ENCODE measurements at regions not wholly inside any gene's neighbourhood (a gene's known extent, or its start where the extent isn't known, plus 50 kb on each side); places are given as distances from the start of the nearest gene placed in this dataset.
"Not testable (repeated sequence)": the region's sequence is repeated elsewhere in the genome, so short reads cannot be mapped to it uniquely, and the experiment has no call there.

GRCh38 chr1:38500891-38501290 lies 358.7 kb downstream of the RRAGC start:
- no peak for DNase-seq (ENCODE audit: low read depth)

GRCh38 chr1:38500352-38500751 lies 359.2 kb downstream of the RRAGC start:
- DNase-seq (ENCODE audit: low read depth) = no peak

GRCh38 chr1:38498686-38499085 lies 360.9 kb downstream of the RRAGC start:
- no peak for DNase-seq (ENCODE audit: low read depth)

- no peak for DNase-seq (ENCODE audit: low read depth)
These were observed 361.5 kb downstream of the RRAGC start for GRCh38 chr1:38497921-38498656.

- not testable (repeated sequence) for DNase-seq (ENCODE audit: low read depth)
These were observed 366.3 kb downstream of the RRAGC start for GRCh38 chr1:38493306-38493705.

- DNase-seq (ENCODE audit: low read depth) = peak; percentile 26
These were observed 369.7 kb downstream of the RRAGC start for GRCh38 chr1:38489844-38490270.

GRCh38 chr1:38488162-38488898 lies 371.2 kb downstream of the RRAGC start:
- no peak for DNase-seq (ENCODE audit: low read depth)

GRCh38 chr1:38487396-38487795 lies 372.2 kb downstream of the RRAGC start:
- no peak for DNase-seq (ENCODE audit: low read depth)

GRCh38 chr1:38486085-38486484 lies 373.5 kb downstream of the RRAGC start:
- DNase-seq (ENCODE audit: low read depth) = no peak

- no peak for DNase-seq (ENCODE audit: low read depth)
These were observed 377.4 kb downstream of the RRAGC start for GRCh38 chr1:38481871-38482826.

- not testable (repeated sequence) for DNase-seq (ENCODE audit: low read depth)
These were observed 379.9 kb downstream of the RRAGC start for GRCh38 chr1:38479662-38480061.

GRCh38 chr1:38477811-38478210 lies 381.8 kb downstream of the RRAGC start:
- no peak for DNase-seq (ENCODE audit: low read depth)

GRCh38 chr1:38476850-38477178 lies 382.8 kb downstream of the RRAGC start:
- no peak for DNase-seq (ENCODE audit: low read depth)

GRCh38 chr1:38476111-38476849 lies 383.3 kb downstream of the RRAGC start:
- no peak for DNase-seq (ENCODE audit: low read depth)

GRCh38 chr1:38475624-38476005 lies 384.0 kb downstream of the RRAGC start:
- DNase-seq (ENCODE audit: low read depth) = no peak

GRCh38 chr1:38474738-38475623 lies 384.6 kb downstream of the RRAGC start:
- DNase-seq (ENCODE audit: low read depth) = no peak

- no peak for DNase-seq (ENCODE audit: low read depth)
These were observed 393.1 kb downstream of the RRAGC start for GRCh38 chr1:38466487-38466886.

- DNase-seq (ENCODE audit: low read depth) = no peak
These were observed 394.1 kb downstream of the RRAGC start for GRCh38 chr1:38465460-38465859.

GRCh38 chr1:38464071-38464661 lies 395.4 kb downstream of the RRAGC start:
- DNase-seq (ENCODE audit: low read depth) = no peak

- DNase-seq (ENCODE audit: low read depth) = no peak
These were observed 396.5 kb downstream of the RRAGC start for GRCh38 chr1:38463074-38463473.

- DNase-seq (ENCODE audit: low read depth) = no peak
These were observed 403.1 kb downstream of the RRAGC start for GRCh38 chr1:38456531-38456876.
